SH-SY5Y (cell line): ENCODE measurements at regions not wholly inside any gene's neighbourhood (a gene's known extent, or its start where the extent isn't known, plus 50 kb on each side); places are given as distances from the start of the nearest gene placed in this dataset.

Experiments used
- GATA2 ChIP-seq: IDR thresholded peaks from 2 replicates; pipeline ENCODE4 v1.6.1; 2011; ENCODE audit warnings: mild to moderate bottlenecking, low read depth, low read length
- GATA3 ChIP-seq: IDR thresholded peaks from 2 replicates; pipeline ENCODE4 v1.6.1; 2011; ENCODE audit warnings: low read depth, mild to moderate bottlenecking, low read length, moderate library complexity

DNA sequence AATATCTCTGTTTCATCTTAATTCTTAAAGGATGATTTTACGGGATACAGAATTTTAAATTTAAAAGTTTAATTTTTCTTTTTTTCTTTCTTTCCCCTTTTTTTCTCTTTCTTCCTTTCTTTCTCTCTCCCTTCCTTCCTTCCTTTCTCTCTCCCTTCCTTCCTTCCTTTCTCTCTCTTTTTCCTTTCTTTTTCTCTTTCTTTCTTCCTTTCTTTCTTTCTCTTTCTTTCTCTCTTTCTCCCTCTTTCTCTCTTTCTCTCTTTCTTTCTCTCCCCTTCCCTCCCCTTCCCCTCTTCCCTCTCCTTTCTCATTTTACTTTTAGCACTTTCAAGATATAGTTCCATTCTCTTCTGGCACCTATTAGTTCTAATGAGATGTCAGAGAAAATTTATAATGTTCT lies 61.4 kb upstream of the ADRB2 start:
- TF ChIP-seq GATA2 (no peak), GATA3 (no peak)

DNA sequence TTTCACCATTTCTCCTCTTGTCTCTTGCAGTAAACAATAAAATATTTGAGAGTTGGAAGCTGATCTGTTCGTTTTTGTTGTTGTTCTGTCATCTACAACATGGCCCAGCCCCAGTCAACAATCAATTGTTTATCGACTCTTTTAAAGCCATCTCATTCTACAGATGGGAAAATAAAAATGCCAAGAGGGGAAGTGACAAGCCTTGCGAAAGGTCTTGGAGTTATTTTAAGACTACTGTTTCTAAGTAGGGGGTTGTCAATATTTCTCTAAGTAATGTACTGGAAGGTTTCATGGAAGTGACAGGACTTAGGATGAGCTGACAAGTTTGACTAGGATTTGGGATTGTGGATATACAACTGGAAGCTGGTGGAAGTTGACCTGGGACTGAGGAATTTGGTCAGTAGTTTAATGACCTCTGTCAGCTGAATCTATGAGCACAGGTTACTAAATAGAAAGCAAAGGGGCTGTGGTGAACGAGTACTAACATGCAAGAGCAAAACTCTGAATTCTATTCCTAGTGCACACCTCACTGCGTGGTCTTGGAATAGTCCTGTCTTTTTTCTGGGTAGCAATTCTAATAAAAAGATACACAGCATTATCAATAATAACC lies 57.5 kb upstream of the ADRB2 start:
- no peak for TF ChIP-seq GATA2
- TF ChIP-seq GATA3, result no peak

DNA sequence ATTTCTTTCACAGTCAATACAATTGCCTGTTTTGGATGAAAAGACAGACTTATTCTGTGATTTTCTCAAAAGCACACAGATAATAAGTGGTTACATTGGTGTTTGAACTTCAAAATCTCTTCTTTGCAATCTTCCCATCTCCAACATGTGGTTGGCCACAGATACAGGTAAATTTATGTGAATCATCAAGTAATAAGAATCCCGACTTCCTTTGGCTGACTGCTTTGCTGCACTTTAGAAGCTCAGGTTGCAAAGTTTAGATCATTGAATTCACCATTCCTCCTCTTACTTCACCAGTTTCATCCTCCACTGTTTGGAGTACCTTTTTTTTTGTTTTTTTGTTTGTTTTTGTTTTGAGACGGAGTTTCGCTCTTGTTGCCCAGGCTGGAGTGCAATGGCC lies 56.5 kb upstream of the ADRB2 start:
- TF ChIP-seq GATA2, result no peak
- TF ChIP-seq GATA3, result no peak

DNA sequence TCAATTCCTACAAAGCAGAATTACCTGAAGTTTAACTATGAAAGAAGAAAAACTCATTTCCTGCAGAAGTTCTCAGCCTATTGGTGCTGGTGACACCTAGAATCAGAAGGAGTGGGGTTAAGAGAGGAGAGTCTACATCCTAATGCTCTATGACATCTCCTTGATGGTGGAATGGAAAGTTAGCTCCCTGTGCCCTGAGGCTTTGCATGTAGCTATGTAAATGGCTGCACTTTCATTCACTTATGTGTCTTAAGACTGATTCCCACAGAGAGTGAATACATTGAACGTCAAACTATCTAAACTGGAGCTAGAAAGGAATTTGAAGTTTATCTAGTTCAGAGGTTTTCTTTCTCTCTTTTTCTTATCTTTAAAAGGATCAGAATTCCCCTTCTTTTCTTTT lies 52.1 kb upstream of the ADRB2 start:
- no peak for TF ChIP-seq GATA2
- TF ChIP-seq GATA3, result no peak

DNA sequence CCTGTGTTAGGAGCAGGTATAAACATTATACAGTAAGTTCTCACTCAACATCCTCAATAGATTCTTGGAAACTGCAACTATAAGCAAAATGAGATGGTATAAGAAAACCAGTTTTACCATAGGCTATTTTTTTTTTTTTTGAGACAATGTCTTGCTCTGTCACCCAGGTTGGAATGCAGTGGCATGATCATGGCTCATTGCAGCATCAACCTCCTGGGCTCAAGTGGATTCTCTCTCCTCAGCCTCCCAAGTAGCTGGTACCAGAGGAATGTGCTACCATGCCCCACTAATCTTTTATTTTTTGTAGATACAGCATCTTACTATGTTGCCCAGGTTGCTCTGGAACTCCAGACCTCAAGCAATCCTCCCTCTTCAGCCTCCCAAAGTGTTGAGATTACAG lies 50.1 kb upstream of the ADRB2 start:
- TF ChIP-seq GATA2, result no peak
- TF ChIP-seq GATA3, result no peak
